ENCODE measurements at regions not wholly inside any gene's neighbourhood (a gene's known extent, or its start where the extent isn't known, plus 50 kb on each side); places are given as distances from the start of the nearest gene placed in this dataset.

DNA sequence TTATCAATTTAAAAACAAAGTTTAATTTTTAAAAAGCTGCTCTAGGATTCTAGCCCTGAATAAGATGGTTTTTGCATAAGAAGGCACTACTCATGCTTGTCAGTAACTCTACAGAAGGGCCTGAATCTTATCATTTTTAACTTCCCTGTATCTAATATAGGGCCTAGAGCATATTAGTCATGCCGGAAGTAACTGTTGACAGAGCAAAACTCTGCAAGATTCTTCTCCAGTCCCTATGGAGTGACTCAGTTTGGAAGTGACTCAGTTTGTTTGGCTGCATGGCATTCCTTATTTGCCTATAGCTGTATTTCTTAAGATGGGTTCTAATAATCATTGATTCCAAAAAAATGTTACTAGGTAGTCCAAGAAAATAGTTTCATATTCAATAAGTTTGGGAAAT lies 431.8 kb upstream of the HTR2C start:
- TF ChIP-seq, protein P1, sequence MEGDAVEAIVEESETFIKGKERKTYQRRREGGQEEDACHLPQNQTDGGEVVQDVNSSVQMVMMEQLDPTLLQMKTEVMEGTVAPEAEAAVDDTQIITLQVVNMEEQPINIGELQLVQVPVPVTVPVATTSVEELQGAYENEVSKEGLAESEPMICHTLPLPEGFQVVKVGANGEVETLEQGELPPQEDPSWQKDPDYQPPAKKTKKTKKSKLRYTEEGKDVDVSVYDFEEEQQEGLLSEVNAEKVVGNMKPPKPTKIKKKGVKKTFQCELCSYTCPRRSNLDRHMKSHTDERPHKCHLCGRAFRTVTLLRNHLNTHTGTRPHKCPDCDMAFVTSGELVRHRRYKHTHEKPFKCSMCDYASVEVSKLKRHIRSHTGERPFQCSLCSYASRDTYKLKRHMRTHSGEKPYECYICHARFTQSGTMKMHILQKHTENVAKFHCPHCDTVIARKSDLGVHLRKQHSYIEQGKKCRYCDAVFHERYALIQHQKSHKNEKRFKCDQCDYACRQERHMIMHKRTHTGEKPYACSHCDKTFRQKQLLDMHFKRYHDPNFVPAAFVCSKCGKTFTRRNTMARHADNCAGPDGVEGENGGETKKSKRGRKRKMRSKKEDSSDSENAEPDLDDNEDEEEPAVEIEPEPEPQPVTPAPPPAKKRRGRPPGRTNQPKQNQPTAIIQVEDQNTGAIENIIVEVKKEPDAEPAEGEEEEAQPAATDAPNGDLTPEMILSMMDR (IDR thresholded peaks at IDR 0.05): no peak
- H3K4me3 Mint-ChIP-seq: no peak overlapping the region
- peaks cover 0 to 3% of the 10 kb centered on the region in 2 donors for H3K9me3 Mint-ChIP-seq
- H3K36me3 Mint-ChIP-seq: no peaks in the 10 kb centered on the region
- Histone ChIP-seq H3K9me3 (ENCODE audit: control insufficient read depth, insufficient read depth, low read length) (no peaks in the 10 kb centered on the region), H3K4me3 (ENCODE audit: low read length) (no peak overlapping the region), H3K4me1 (ENCODE audit: control insufficient read depth, insufficient read depth, low read length) (no peaks in the 10 kb centered on the region), H3K36me3 (ENCODE audit: control insufficient read depth, insufficient read depth, low read length) (no peaks in the 10 kb centered on the region), H3K27ac (ENCODE audit: low read length) (no peak overlapping the region), H3K27me3 (ENCODE audit: control insufficient read depth, insufficient read depth, low read length) (no peaks in the 10 kb centered on the region)
- H3K27ac Mint-ChIP-seq: no peak overlapping the region
- H3K27me3 Mint-ChIP-seq (ENCODE audit: low read depth in 2 of 2): no peaks in the 10 kb centered on the region
- no peak for ATAC-seq
- WGBS (ENCODE audit: insufficient coverage): 80% methylated on average over 1 of the region's 1 CpG
- H3K4me1 Mint-ChIP-seq: no peaks in the 10 kb centered on the region
- DNase-seq: no peak
- intact Hi-C loops (cut with micrococcal nuclease): no loop called here

DNA sequence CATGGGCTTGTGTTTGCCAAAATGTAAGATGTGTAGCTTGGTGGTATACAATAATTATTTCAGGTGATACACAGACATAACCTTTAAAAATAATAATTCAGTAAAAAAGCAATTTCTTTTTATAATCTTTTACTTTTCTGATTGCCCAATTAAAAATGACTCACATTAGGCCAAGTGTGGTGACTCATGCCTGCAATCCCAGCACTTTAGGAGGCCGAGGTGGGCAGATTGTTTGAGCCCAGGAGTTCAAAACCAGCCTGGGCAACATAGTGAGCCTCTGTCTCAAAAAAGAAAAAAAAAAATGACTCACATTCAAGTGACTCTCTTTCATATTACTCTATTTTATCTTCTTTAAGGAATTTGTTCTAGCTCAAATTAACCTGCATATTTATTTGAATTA lies 449.4 kb upstream of the HTR2C start:
- H3K4me1 ChIP-seq (ENCODE audit: control insufficient read depth, insufficient read depth, low read length): no peaks in the 10 kb centered on the region
- Mint-ChIP-seq H3K27me3 (ENCODE audit: low read depth in 2 of 2) (no peaks in the 10 kb centered on the region), H3K4me1 (no peaks in the 10 kb centered on the region), H3K4me3 (no peak overlapping the region), H3K27ac (no peak overlapping the region), H3K36me3 (no peaks in the 10 kb centered on the region), H3K9me3 (peaks cover 4 to 8% of the 10 kb centered on the region in 2 donors)
- intact Hi-C loops (cut with micrococcal nuclease): no loop called here
- WGBS (ENCODE audit: insufficient coverage): 40% methylated on average over 1 of the region's 1 CpG
- H3K9me3 ChIP-seq (ENCODE audit: control insufficient read depth, insufficient read depth, low read length): no peaks in the 10 kb centered on the region
- no peak overlapping the region for H3K4me3 ChIP-seq (ENCODE audit: low read length)
- TF ChIP-seq, protein P1 (IDR thresholded peaks at IDR 0.05): no peak
- no peaks in the 10 kb centered on the region for H3K27me3 ChIP-seq (ENCODE audit: control insufficient read depth, insufficient read depth, low read length)
- DNase-seq: no peak
- ATAC-seq: no peak
- no peak overlapping the region for H3K27ac ChIP-seq (ENCODE audit: low read length)
- H3K36me3 ChIP-seq (ENCODE audit: control insufficient read depth, insufficient read depth, low read length): no peaks in the 10 kb centered on the region

DNA sequence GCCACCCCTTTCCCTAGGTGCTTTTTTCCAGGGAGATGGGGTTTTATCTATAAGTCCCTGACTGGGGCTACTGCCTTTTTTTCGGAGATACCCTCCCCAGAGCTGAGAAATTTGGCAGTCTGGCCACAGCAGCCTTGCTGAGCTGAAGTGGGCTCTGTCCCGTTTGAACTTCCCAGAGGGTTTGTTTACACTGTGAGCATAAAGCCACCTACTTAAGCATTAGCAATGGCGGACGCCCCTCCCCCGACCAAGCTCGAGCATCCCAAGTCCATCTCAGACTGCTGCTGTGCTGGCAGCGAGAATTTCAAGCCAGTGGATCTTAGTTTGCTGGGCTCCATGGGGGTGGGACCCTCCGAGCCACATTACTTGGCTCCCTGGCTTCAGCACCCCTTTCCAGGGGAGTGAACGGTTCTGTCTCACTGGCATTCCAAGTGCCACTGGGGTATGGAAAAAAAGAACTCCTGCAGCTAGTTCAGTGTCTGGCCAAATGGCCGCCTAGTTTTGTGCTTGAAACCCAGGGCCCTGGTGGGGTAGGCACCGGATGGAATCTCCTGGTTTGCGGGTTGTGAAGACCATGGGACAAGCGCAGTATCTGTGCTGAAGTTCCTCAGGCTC lies 456.4 kb upstream of the HTR2C start:
- intact Hi-C loops (cut with micrococcal nuclease): no loop called here

More for the DNA sequence above, 456.4 kb upstream of the HTR2C start:
- Histone ChIP-seq H3K4me3 (ENCODE audit: low read length) (no peak overlapping the region), H3K9me3 (ENCODE audit: control insufficient read depth, insufficient read depth, low read length) (no peaks in the 10 kb centered on the region), H3K27me3 (ENCODE audit: control insufficient read depth, insufficient read depth, low read length) (no peaks in the 10 kb centered on the region), H3K4me1 (ENCODE audit: control insufficient read depth, insufficient read depth, low read length) (no peaks in the 10 kb centered on the region), H3K36me3 (ENCODE audit: control insufficient read depth, insufficient read depth, low read length) (no peaks in the 10 kb centered on the region), H3K27ac (ENCODE audit: low read length) (no peak overlapping the region)
- TF ChIP-seq, protein P1 (IDR thresholded peaks at IDR 0.05): no peak
- DNase-seq (no peak), ATAC-seq (no peak)
- no peak overlapping the region for H3K27ac Mint-ChIP-seq
- H3K36me3 Mint-ChIP-seq: no peaks in the 10 kb centered on the region
- H3K4me1 Mint-ChIP-seq: no peaks in the 10 kb centered on the region
- no peak overlapping the region for H3K4me3 Mint-ChIP-seq
- no peaks in the 10 kb centered on the region for H3K27me3 Mint-ChIP-seq (ENCODE audit: low read depth in 2 of 2)
- 91% methylated on average over 12 of the region's 13 CpGs for WGBS (ENCODE audit: insufficient coverage)
- H3K9me3 Mint-ChIP-seq: peaks cover 3 to 16% of the 10 kb centered on the region in 2 donors

Data from natural killer cell (primary cell).